GM20000 (cell line): ENCODE measurements at regions not wholly inside any gene's neighbourhood (a gene's known extent, or its start where the extent isn't known, plus 50 kb on each side); places are given as distances from the start of the nearest gene placed in this dataset.
"Not testable (repeated sequence)": the region's sequence is repeated elsewhere in the genome, so short reads cannot be mapped to it uniquely, and the experiment has no call there.

Experiments used
- DNase-seq: peaks from one replicate; pipeline ENCODE4 v3.0.0; 2012; ENCODE audit warnings: low spot score
- TF ChIP-seq, protein P1 (sequence below): IDR thresholded peaks from 2 replicates; pipeline ENCODE4 v1.5.1; 2012; ENCODE audit warnings: mild to moderate bottlenecking, control low read depth; ENCODE audit errors: extremely low read depth, missing control alignments

DNA sequence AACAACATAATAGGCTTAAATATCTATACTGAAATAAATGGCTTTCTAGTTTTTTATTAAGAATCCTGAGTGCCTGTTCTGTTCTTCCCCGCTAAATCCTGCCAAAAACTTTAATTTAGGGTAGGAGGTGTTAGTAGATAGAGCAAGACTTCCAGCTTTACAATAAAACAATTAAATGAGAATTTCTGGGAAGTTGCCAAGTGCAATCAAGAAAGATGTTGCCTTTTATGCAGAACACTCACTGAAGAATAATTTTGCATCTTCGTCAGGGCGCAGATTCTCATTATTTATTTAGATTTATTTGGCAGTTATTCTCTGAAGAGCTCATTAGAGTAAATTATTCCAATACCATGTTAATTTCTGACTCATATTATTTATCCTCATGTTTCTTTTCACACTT, 103.2 kb upstream of the GPR141 start:
- no peak for DNase-seq
- TF ChIP-seq, protein P1, sequence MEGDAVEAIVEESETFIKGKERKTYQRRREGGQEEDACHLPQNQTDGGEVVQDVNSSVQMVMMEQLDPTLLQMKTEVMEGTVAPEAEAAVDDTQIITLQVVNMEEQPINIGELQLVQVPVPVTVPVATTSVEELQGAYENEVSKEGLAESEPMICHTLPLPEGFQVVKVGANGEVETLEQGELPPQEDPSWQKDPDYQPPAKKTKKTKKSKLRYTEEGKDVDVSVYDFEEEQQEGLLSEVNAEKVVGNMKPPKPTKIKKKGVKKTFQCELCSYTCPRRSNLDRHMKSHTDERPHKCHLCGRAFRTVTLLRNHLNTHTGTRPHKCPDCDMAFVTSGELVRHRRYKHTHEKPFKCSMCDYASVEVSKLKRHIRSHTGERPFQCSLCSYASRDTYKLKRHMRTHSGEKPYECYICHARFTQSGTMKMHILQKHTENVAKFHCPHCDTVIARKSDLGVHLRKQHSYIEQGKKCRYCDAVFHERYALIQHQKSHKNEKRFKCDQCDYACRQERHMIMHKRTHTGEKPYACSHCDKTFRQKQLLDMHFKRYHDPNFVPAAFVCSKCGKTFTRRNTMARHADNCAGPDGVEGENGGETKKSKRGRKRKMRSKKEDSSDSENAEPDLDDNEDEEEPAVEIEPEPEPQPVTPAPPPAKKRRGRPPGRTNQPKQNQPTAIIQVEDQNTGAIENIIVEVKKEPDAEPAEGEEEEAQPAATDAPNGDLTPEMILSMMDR: no peak

DNA sequence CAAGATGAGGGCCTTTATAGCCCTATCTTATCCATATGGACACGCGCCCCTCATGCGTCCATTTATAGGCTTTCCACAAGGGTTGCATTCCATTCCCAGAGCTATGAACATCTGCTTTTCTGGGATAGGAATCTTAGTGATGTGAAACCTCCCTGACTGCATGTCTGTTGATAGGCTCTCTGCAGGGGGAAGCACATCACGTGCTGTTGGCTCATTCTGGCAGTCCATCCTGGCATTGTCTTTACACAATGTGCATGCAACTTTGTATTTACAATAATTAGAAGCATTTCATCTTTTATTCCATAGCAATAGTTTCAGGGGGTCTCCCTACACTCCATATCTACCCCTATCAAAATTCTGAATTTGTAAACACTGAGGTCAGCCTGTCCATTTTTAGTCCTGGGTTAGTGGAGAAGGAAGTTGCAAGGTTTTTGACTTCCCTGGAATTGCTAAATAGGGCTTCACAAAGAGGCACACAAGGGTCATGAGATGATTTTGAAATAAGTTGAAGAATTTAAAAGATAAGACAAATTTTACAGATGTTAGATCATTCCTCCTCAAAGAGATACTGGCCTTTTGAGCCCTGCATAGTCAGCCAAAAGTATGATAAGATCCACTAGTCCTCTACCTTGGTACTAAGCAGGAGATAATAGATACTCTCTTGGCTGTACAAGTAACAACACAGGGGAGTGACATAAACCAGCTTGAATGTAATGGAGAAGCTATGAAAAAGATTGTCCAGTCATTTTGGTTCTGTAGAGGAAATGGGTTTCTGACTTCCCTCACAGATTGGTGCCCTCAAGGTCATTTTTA, 98.7 kb upstream of the GPR141 start:
- DNase-seq: not testable (repeated sequence)

DNA sequence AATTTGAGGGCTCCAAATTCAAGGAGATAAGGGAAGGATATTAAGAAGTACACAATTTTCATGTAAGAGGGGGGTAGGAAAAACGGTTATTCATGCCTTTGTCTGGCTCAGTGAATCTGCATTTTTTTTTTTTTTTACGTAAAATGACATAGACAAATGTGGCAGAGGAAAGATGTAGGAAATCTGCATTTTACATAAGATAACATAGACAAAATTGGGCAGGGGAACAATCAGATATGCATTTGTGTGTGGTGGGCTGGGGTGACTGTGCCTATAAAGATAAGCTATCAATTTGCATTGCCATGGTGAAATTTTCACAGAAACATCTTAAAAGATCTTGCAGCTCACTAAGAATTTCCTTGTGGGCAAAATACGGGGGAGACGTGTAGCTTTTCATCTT, 92.7 kb upstream of the GPR141 start:
- TF ChIP-seq, protein P1: no peak
- DNase-seq: no peak

DNA sequence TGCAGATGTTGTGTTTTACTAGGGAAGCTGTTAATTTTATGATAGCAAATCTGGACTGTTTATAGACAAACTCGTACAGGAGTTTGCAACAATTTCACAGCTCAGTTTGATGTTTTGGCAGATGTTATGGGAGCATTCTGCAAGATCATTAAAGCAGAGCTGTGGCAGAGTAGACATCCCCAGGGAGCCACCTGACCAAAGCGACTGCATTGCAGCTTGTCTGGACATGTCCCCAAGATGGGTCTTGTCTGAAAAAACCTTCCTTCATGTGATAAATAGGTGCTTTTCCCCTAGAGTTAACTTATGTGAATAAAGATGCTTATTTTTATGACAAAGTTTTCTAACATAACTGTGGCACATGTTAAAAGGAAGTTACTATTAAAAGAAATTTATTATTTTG, 91.2 kb upstream of the GPR141 start:
- DNase-seq: no peak
- TF ChIP-seq, protein P1: no peak

DNA sequence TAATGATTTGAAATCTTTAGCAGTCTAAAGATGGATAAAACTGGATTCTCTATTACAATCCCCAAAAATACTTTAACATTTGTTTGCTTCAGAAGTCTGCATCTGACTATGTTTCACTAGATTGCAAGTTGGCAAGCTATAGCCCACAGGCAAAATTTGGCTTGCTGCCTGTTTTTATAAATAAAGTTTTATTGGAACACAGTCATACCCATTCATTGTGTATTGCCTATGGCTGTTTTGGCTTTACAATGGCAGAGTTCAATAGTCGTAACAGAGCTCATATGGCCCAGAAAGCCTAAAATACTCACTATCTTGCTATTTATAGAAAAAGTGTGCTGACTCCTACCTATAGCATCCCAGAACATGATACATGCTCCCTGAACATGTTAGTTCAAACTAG, 89.0 kb upstream of the GPR141 start:
- no peak for DNase-seq
- TF ChIP-seq, protein P1: no peak

DNA sequence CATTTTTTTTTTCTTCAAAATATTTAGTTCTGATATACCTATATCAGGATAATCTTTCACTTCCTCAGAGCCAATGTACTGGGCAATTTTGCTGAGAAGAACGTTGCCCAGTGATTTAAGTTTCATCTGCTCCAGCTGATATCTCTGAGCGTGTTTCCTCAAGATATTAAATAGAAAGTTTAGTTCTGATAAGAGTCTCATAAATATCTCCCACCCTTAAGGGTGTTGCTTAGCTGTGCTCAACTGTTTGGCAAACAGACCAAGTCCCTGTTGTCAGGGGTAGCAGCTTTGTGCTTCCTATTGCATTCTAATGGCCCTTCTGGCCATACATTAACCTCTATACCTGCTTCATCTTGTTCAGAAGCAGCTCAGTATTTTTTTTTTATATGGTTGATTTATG, 84.7 kb upstream of the GPR141 start:
- no peak for DNase-seq
- TF ChIP-seq, protein P1: no peak

DNA sequence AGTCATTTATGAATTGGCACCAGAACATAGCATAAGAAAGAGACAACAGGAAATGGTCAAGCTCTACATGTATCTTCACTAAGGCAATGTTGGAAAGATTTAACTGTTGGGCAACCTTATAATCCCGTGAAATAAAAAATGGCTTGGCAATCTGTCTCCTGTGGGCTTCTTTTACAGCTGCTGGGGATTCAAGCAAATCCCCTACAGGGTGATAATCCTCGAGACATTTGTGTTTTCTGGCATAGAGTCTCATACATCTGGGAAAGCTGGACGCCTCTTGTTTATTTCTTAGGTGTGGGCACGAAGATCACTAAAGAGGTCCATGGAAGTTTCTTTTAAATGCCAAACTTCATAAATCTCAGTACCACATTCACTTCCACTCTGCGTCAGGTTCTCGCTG, 82.2 kb upstream of the GPR141 start:
- TF ChIP-seq, protein P1: no peak
- no peak for DNase-seq

DNA sequence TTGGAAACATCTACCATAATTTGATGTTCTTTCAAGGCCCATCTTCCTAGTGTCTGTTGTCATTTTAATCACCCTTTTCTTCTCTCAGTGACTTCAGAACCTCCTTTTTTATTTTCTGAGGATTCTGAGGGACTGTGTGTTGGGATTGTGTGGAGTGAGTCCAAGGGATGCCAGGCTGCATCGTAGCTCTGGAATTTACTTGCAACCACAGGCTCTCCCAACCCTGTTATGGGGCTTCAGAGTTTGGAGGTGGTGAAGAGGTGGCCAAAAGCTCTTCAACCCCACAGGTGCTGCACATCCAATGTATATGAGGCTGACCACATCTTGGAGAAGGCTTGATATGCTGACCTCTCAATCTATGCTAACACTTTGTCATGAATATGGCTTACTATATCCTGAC, 79.5 kb upstream of the GPR141 start:
- TF ChIP-seq, protein P1: no peak
- no peak for DNase-seq

DNA sequence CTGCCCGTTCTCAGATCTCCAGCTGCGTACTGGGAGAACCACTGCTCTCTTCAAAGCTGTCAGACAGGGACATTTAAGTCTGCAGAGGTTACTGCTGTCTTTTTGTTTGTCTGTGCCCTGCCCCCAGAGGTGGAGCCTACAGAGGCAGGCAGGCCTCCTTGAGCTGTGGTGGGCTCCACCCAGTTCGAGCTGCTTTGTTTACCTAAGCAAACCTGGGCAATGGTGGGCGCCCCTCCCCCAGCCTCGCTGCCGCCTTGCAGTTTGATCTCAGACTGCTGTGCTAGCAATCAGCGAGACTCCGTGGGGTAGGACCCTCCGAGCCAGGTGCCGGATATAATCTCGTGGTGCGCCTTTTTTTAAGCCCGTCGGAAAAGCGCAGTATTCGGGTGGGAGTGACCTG, 66.2 kb upstream of the GPR141 start:
- not testable (repeated sequence) for DNase-seq
